GM21576 (cell line): ENCODE measurements at regions not wholly inside any gene's neighbourhood (a gene's known extent, or its start where the extent isn't known, plus 50 kb on each side); places are given as distances from the start of the nearest gene placed in this dataset.
"Not testable (repeated sequence)": the region's sequence is repeated elsewhere in the genome, so short reads cannot be mapped to it uniquely, and the experiment has no call there.

Source experiments
- ATAC-seq: cut with Tn5 transposase; IDR thresholded peaks from one replicate; pipeline ENCODE4 v1.9.1; 2021; ENCODE audit warnings: mild to moderate bottlenecking, moderate library complexity; ENCODE audit not compliant: unreplicated experiment

- ATAC-seq = no peak
Observed at GRCh38 chr5:33205079-33205478, 235.7 kb upstream of the TARS1 start.

- ATAC-seq = no peak
Observed at GRCh38 chr5:33205727-33206410, 234.9 kb upstream of the TARS1 start.

- no peak for ATAC-seq
Observed at GRCh38 chr5:33206962-33207506, 233.7 kb upstream of the TARS1 start.

GRCh38 chr5:33209252-33209651, 231.5 kb upstream of the TARS1 start:
- ATAC-seq = no peak

GRCh38 chr5:33210221-33210620, 230.5 kb upstream of the TARS1 start:
- not testable (repeated sequence) for ATAC-seq

- no peak for ATAC-seq
Observed at GRCh38 chr5:33210978-33211377, 229.8 kb upstream of the TARS1 start.

GRCh38 chr5:33212439-33212838, 228.3 kb upstream of the TARS1 start:
- no peak for ATAC-seq

- ATAC-seq = no peak
Observed at GRCh38 chr5:33212900-33213299, 227.9 kb upstream of the TARS1 start.

- ATAC-seq = no peak
Observed at GRCh38 chr5:33223563-33224284, 217.0 kb upstream of the TARS1 start.

- ATAC-seq = no peak
Observed at GRCh38 chr5:33224285-33224961, 216.3 kb upstream of the TARS1 start.

GRCh38 chr5:33227247-33227646, 213.5 kb upstream of the TARS1 start:
- ATAC-seq = no peak

- no peak for ATAC-seq
Observed at GRCh38 chr5:33227746-33228145, 213.0 kb upstream of the TARS1 start.

- no peak for ATAC-seq
Observed at GRCh38 chr5:33228149-33228548, 212.6 kb upstream of the TARS1 start.

- ATAC-seq = no peak
Observed at GRCh38 chr5:33229216-33229615, 211.5 kb upstream of the TARS1 start.

GRCh38 chr5:33230467-33231078, 210.2 kb upstream of the TARS1 start:
- ATAC-seq = no peak

- ATAC-seq = no peak
Observed at GRCh38 chr5:33231214-33231710, 209.5 kb upstream of the TARS1 start.

GRCh38 chr5:33231935-33232334, 208.8 kb upstream of the TARS1 start:
- ATAC-seq = no peak

GRCh38 chr5:33232731-33233505, 207.8 kb upstream of the TARS1 start:
- ATAC-seq = no peak

GRCh38 chr5:33235304-33235703, 205.5 kb upstream of the TARS1 start:
- ATAC-seq = no peak

GRCh38 chr5:33235824-33236223, 204.9 kb upstream of the TARS1 start:
- peak; percentile 60 for ATAC-seq
